ENCODE measurements at regions not wholly inside any gene's neighbourhood (a gene's known extent, or its start where the extent isn't known, plus 50 kb on each side); places are given as distances from the start of the nearest gene placed in this dataset.

DNA sequence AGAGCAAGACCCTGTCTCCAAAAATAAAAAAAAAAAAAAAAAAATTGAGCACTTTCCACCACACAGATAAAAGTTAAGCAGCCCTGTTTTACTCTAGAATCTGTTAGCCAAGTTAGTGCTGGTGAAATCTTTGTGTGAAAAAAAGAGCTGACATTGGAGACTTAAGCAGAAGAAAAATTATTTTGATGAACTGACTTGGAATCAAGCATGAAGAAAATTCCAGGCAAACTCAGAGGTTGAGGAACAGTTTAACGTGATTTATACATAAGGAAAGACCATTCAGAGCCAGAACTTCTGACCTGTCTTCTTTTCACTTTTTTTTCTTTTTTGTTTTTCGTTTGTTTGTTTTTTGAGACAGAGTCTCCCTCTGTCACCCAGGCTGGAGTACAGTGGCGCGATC lies 79.6 kb upstream of the RBPJ start:
- TF ChIP-seq POLR2A (IDR thresholded peaks at IDR 0.05; ENCODE audit: low read length) = no peak
- TF ChIP-seq GATA1 (IDR thresholded peaks at IDR 0.05; ENCODE audit: low read depth, low read length) = no peak

Data from erythroblast (primary cell).